Cardiac muscle cell (in vitro differentiated cells and primary cell): ENCODE measurements at regions not wholly inside any gene's neighbourhood (a gene's known extent, or its start where the extent isn't known, plus 50 kb on each side); places are given as distances from the start of the nearest gene placed in this dataset.

Experiments
- DNase-seq, 2 donors: peaks; one replicate each; pipeline versions ENCODE4 v3.0.0 to v3.0.0-alpha.2; 2010 to 2017; ENCODE audit warnings: low read depth in 1 of 2, low spot score in 1 of 2
- H3K27ac ChIP-seq: fragments of 200-600 bp; sonication (generic); 2 replicates; pipeline ENCODE4 v1.5.1; 2016
- H3K27me3 ChIP-seq: fragments of 200-600 bp; sonication (generic); 2 replicates; pipeline ENCODE4 v1.6.0; 2016; ENCODE audit warnings: control low read depth
- H3K36me3 ChIP-seq: fragments of 200-600 bp; sonication (generic); 2 replicates; pipeline ENCODE4 v1.5.1; 2016; ENCODE audit warnings: control low read depth
- H3K4me1 ChIP-seq: fragments of 200-600 bp; sonication (generic); 2 replicates; pipeline ENCODE4 v1.8.1; 2017; ENCODE audit warnings: low read depth, mild to moderate bottlenecking, mixed run types
- H3K4me3 ChIP-seq: fragments of 200-600 bp; sonication (generic); 2 replicates; pipeline ENCODE4 v1.5.1; 2016; ENCODE audit warnings: mild to moderate bottlenecking
- H3K9me3 ChIP-seq: fragments of 200-600 bp; sonication (generic); 2 replicates; pipeline ENCODE4 v1.5.1; 2017; ENCODE audit warnings: low read depth, mild to moderate bottlenecking, control low read depth
- CTCF ChIP-seq: IDR thresholded peaks from 2 replicates; pipeline ENCODE4 v1.5.1; 2012; ENCODE audit warnings: low read depth, mild to moderate bottlenecking, low read length

GRCh38 chr11:11672101-11672500, 50.3 kb upstream of the GALNT18 start:
- H3K36me3 ChIP-seq, result no peaks in the 10 kb centered on the region
- H3K9me3 ChIP-seq, result no peaks in the 10 kb centered on the region
- H3K4me1 ChIP-seq, result peaks cover 5% of the 10 kb centered on the region
- no peak overlapping the region for H3K27ac ChIP-seq
- H3K27me3 ChIP-seq, result no peaks in the 10 kb centered on the region
- no peak overlapping the region for H3K4me3 ChIP-seq
- DNase-seq, result no peak
- no peak for TF ChIP-seq CTCF
